Right lobe of liver (tissue), 4 donors: ENCODE measurements at regions not wholly inside any gene's neighbourhood (a gene's known extent, or its start where the extent isn't known, plus 50 kb on each side); places are given as distances from the start of the nearest gene placed in this dataset.

Experiments
- POLR2A ChIP-seq: fragments of 450-650 bp; IDR thresholded peaks from one replicate; pipeline ENCODE4 v1.6.1; 2017; ENCODE audit warnings: antibody characterized with exemption, mild to moderate bottlenecking
- TF ChIP-seq, protein P1 (sequence below), 4 donors: fragments of 200-600 bp in 3 of 4; fragments of 450-650 bp in 1 of 4; IDR thresholded peaks; one replicate each; pipeline versions ENCODE4 v1.5.1 to v1.8.0; 2016 to 2022; ENCODE audit warnings: antibody characterized with exemption in 4 of 4, mild to moderate bottlenecking in 2 of 4
- donor health status: DM: no; HTN: no; CAD: no.
- donor health status: DM: no; HTN: no; CAD: no.
- donor health status: DM: no; HTN: yes; CAD: no.

DNA sequence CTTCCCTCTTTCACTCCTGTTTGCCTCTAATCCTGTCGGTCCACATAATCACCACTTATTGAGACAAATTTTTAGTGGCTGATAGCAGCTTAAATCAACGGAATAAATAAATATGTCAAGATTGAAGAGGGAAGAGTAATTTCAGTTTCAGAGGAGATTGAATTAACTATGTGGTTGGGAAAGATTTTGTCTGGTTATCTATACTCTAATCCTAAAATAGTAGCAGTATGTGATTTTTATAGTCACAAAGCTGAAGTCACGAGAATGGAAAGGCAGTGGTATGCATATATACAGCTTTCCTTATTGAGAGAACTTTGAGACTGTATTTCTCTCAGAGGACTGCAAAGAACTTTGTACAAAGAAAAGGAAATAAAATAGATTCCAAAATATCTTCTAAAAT is 493.3 kb downstream of the FAT4 start:
- TF ChIP-seq, protein P1, sequence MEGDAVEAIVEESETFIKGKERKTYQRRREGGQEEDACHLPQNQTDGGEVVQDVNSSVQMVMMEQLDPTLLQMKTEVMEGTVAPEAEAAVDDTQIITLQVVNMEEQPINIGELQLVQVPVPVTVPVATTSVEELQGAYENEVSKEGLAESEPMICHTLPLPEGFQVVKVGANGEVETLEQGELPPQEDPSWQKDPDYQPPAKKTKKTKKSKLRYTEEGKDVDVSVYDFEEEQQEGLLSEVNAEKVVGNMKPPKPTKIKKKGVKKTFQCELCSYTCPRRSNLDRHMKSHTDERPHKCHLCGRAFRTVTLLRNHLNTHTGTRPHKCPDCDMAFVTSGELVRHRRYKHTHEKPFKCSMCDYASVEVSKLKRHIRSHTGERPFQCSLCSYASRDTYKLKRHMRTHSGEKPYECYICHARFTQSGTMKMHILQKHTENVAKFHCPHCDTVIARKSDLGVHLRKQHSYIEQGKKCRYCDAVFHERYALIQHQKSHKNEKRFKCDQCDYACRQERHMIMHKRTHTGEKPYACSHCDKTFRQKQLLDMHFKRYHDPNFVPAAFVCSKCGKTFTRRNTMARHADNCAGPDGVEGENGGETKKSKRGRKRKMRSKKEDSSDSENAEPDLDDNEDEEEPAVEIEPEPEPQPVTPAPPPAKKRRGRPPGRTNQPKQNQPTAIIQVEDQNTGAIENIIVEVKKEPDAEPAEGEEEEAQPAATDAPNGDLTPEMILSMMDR (IDR thresholded peaks at IDR 0.05) = no peak
- TF ChIP-seq POLR2A = no peak
